IPS DF 6.9 (cell line): ENCODE measurements at regions not wholly inside any gene's neighbourhood (a gene's known extent, or its start where the extent isn't known, plus 50 kb on each side); places are given as distances from the start of the nearest gene placed in this dataset.

Experiments used
- DNase-seq: peaks from one replicate; pipeline ENCODE4 v3.0.0-alpha.2; 2013; ENCODE audit warnings: low read depth, low spot score
- H3K27ac ChIP-seq: one replicate; pipeline ENCODE4 v1.5.1; 2013; ENCODE audit warnings: low read length, control low read depth
- H3K27me3 ChIP-seq: 2 replicates; pipeline ENCODE4 v1.6.1; 2013; ENCODE audit warnings: mild to moderate bottlenecking, low read length; ENCODE audit not compliant: control insufficient read depth, insufficient read depth
- H3K36me3 ChIP-seq: 2 replicates; pipeline ENCODE4 v1.6.1; 2013; ENCODE audit warnings: low read length; ENCODE audit not compliant: control insufficient read depth, insufficient read depth
- H3K4me1 ChIP-seq: 2 replicates; pipeline ENCODE4 v1.6.1; 2013; ENCODE audit warnings: low read length; ENCODE audit not compliant: control insufficient read depth, insufficient read depth
- H3K4me3 ChIP-seq: 2 replicates; pipeline ENCODE4 v1.5.1; 2013; ENCODE audit warnings: mild to moderate bottlenecking, low read length
- H3K9me3 ChIP-seq: 2 replicates; pipeline ENCODE4 v1.6.1; 2013; ENCODE audit warnings: low read length, inconsistent platforms; ENCODE audit not compliant: control insufficient read depth, insufficient read depth
- WGBS: extraction: QIAGEN DNeasy Blood & Tissue Kit; methylation state at CpG from one replicate; pipeline ENCODE4 v1.1.7; 2013; ENCODE audit warnings: mixed read lengths, missing lambda C conversion rate; ENCODE audit not compliant: insufficient read length, insufficient coverage; 5-methylcytosine and 5-hydroxymethylcytosine counted together

- no peaks in the 10 kb centered on the region for H3K36me3 ChIP-seq
- no CpG with 5 or more reads among the region's 23 CpGs for WGBS
- no peaks in the 10 kb centered on the region for H3K4me1 ChIP-seq
- DNase-seq: no peak
- no peaks in the 10 kb centered on the region for H3K27me3 ChIP-seq
- H3K9me3 ChIP-seq: no peaks in the 10 kb centered on the region
- H3K27ac ChIP-seq: no peak overlapping the region
- H3K4me3 ChIP-seq: no peak overlapping the region
Observed at GRCh38 chr5:172559004-172559932, 81.8 kb upstream of the NEURL1B start.

GRCh38 chr5:172558076-172558976 lies 82.7 kb upstream of the NEURL1B start:
- WGBS: no CpG with 5 or more reads among the region's 17 CpGs
- no peaks in the 10 kb centered on the region for H3K27me3 ChIP-seq
- no peak for DNase-seq

GRCh38 chr5:172556971-172557461 lies 84.0 kb upstream of the NEURL1B start:
- Histone ChIP-seq H3K27me3 (no peaks in the 10 kb centered on the region), H3K4me3 (no peak overlapping the region), H3K36me3 (no peaks in the 10 kb centered on the region), H3K4me1 (no peaks in the 10 kb centered on the region), H3K9me3 (no peaks in the 10 kb centered on the region), H3K27ac (no peak overlapping the region)
- WGBS: no CpG with 5 or more reads among the region's 12 CpGs
- DNase-seq: no peak

More at GRCh38 chr5:172558076-172558976, 82.7 kb upstream of the NEURL1B start:
- Histone ChIP-seq H3K27ac (no peak overlapping the region), H3K4me1 (no peaks in the 10 kb centered on the region), H3K9me3 (no peaks in the 10 kb centered on the region), H3K4me3 (no peak overlapping the region), H3K36me3 (no peaks in the 10 kb centered on the region)

GRCh38 chr5:172556262-172556661 lies 84.8 kb upstream of the NEURL1B start:
- Histone ChIP-seq H3K36me3 (no peaks in the 10 kb centered on the region), H3K9me3 (no peaks in the 10 kb centered on the region), H3K4me3 (no peak overlapping the region), H3K27ac (no peak overlapping the region), H3K4me1 (no peaks in the 10 kb centered on the region), H3K27me3 (no peaks in the 10 kb centered on the region)
- WGBS: no CpG with 5 or more reads among the region's 3 CpGs
- DNase-seq: no peak

GRCh38 chr5:172554562-172554961 lies 86.5 kb upstream of the NEURL1B start:
- WGBS: no CpG with 5 or more reads among the region's 14 CpGs
- Histone ChIP-seq H3K27me3 (no peaks in the 10 kb centered on the region), H3K27ac (no peak overlapping the region), H3K36me3 (no peaks in the 10 kb centered on the region), H3K9me3 (no peaks in the 10 kb centered on the region), H3K4me1 (no peaks in the 10 kb centered on the region), H3K4me3 (no peak overlapping the region)
- no peak for DNase-seq

GRCh38 chr5:172553903-172554302 lies 87.2 kb upstream of the NEURL1B start:
- WGBS: no CpG with 5 or more reads among the region's 3 CpGs
- H3K27ac ChIP-seq: no peak overlapping the region
- H3K27me3 ChIP-seq: no peaks in the 10 kb centered on the region
- no peaks in the 10 kb centered on the region for H3K4me1 ChIP-seq
- H3K36me3 ChIP-seq: no peaks in the 10 kb centered on the region
- DNase-seq: no peak
- H3K4me3 ChIP-seq: no peak overlapping the region
- H3K9me3 ChIP-seq: no peaks in the 10 kb centered on the region

- no peak overlapping the region for H3K4me3 ChIP-seq
- WGBS: no CpG with 5 or more reads among the region's 2 CpGs
- H3K4me1 ChIP-seq: no peaks in the 10 kb centered on the region
- H3K27me3 ChIP-seq: no peaks in the 10 kb centered on the region
- H3K27ac ChIP-seq: no peak overlapping the region
- DNase-seq: no peak
- no peaks in the 10 kb centered on the region for H3K9me3 ChIP-seq
- H3K36me3 ChIP-seq: no peaks in the 10 kb centered on the region
Observed at GRCh38 chr5:172553167-172553566, 87.9 kb upstream of the NEURL1B start.

- H3K36me3 ChIP-seq: no peaks in the 10 kb centered on the region
- DNase-seq: no peak
- H3K27ac ChIP-seq: no peak overlapping the region
- no CpG with 5 or more reads among the region's 9 CpGs for WGBS
- H3K9me3 ChIP-seq: no peaks in the 10 kb centered on the region
- H3K4me1 ChIP-seq: no peaks in the 10 kb centered on the region
- H3K4me3 ChIP-seq: no peak overlapping the region; the same call in 1 of the 2 replicates
- no peaks in the 10 kb centered on the region for H3K27me3 ChIP-seq
Observed at GRCh38 chr5:172550996-172551395, 90.1 kb upstream of the NEURL1B start.

GRCh38 chr5:172550096-172550765 lies 90.8 kb upstream of the NEURL1B start:
- no peaks in the 10 kb centered on the region for H3K9me3 ChIP-seq
- no peak overlapping the region for H3K4me3 ChIP-seq
- DNase-seq: no peak
- no peaks in the 10 kb centered on the region for H3K36me3 ChIP-seq
- no peaks in the 10 kb centered on the region for H3K4me1 ChIP-seq
- H3K27ac ChIP-seq: no peak overlapping the region
- no peaks in the 10 kb centered on the region for H3K27me3 ChIP-seq
- no CpG with 5 or more reads among the region's 9 CpGs for WGBS

GRCh38 chr5:172549696-172550095 lies 91.4 kb upstream of the NEURL1B start:
- Histone ChIP-seq H3K27me3 (no peaks in the 10 kb centered on the region), H3K4me1 (no peaks in the 10 kb centered on the region), H3K27ac (no peak overlapping the region), H3K9me3 (no peaks in the 10 kb centered on the region), H3K36me3 (no peaks in the 10 kb centered on the region), H3K4me3 (no peak overlapping the region)
- DNase-seq: no peak
- no CpG with 5 or more reads among the region's 13 CpGs for WGBS
